H1 (cell line): ENCODE measurements at regions not wholly inside any gene's neighbourhood (a gene's known extent, or its start where the extent isn't known, plus 50 kb on each side); places are given as distances from the start of the nearest gene placed in this dataset.

ENCODE experiments used
- BCL11A ChIP-seq, 2 experiments: IDR thresholded peaks; one replicate each; pipeline ENCODE4 v1.6.1; 2011; ENCODE audit warnings: low read depth in 2 of 2, low read length in 2 of 2, mild to moderate bottlenecking in 2 of 2
- BRCA1 ChIP-seq: IDR thresholded peaks from 2 replicates; pipeline ENCODE4 v1.6.1; 2012; ENCODE audit warnings: low read depth, low read length, improper control_type of control experiment
- CBX8 ChIP-seq: fragments of 300-800, 300-1000 bp; sonication (generic); IDR thresholded peaks from 2 replicates; pipeline ENCODE4 v1.7.1; 2016; ENCODE audit warnings: low read depth, low read length, borderline replicate concordance
- GTF2F1 ChIP-seq: IDR thresholded peaks from 2 replicates; pipeline ENCODE4 v1.6.1; 2012; ENCODE audit warnings: low read depth, low read length, improper control_type of control experiment, borderline replicate concordance
- KDM5A ChIP-seq: fragments of 200-600 bp; IDR thresholded peaks from 2 replicates; pipeline ENCODE4 v1.7.1; 2012; ENCODE audit warnings: mild to moderate bottlenecking, low read length, inconsistent platforms, mixed read lengths
- SRF ChIP-seq: IDR thresholded peaks from 2 replicates; pipeline ENCODE4 v1.6.1; 2011; ENCODE audit warnings: mild to moderate bottlenecking, low read depth, low read length, moderate library complexity
- TCF12 ChIP-seq: IDR thresholded peaks from 2 replicates; pipeline ENCODE4 v1.6.1; 2011; ENCODE audit warnings: low read depth, mild to moderate bottlenecking, low read length

- no peak for TF ChIP-seq CBX8
- no peak for TF ChIP-seq BCL11A (IDR thresholded peaks at IDR 0.05; ENCODE audit: low read depth in 2 of 2, low read length in 2 of 2)
- no peak for TF ChIP-seq TCF12
- no peak for TF ChIP-seq GTF2F1
- no peak for TF ChIP-seq SRF
- TF ChIP-seq KDM5A, result no peak
- TF ChIP-seq BRCA1, result no peak
- TF ChIP-seq, all 59 proteins: peak for 0
These were observed 215.3 kb downstream of the HAPSTR1 start (continued) for GRCh38 chr16:9306753-9307152.
